Right renal cortex interstitium (tissue), 3 donors: ENCODE measurements at regions not wholly inside any gene's neighbourhood (a gene's known extent, or its start where the extent isn't known, plus 50 kb on each side); places are given as distances from the start of the nearest gene placed in this dataset.
"Not testable (repeated sequence)": the region's sequence is repeated elsewhere in the genome, so short reads cannot be mapped to it uniquely, and the experiment has no call there.

ENCODE experiments used
- DNase-seq, 3 donors: peaks; one replicate each; pipeline ENCODE4 v3.0.0-alpha.2; 2013; ENCODE audit warnings: low read depth in 3 of 3, low spot score in 2 of 3

GRCh38 chr6:102749210-102749971 is 1355.9 kb downstream of the GRIK2 start:
- DNase-seq: no peak

- DNase-seq: no peak
These were observed 1353.4 kb downstream of the GRIK2 start for GRCh38 chr6:102746941-102747340.

DNA sequence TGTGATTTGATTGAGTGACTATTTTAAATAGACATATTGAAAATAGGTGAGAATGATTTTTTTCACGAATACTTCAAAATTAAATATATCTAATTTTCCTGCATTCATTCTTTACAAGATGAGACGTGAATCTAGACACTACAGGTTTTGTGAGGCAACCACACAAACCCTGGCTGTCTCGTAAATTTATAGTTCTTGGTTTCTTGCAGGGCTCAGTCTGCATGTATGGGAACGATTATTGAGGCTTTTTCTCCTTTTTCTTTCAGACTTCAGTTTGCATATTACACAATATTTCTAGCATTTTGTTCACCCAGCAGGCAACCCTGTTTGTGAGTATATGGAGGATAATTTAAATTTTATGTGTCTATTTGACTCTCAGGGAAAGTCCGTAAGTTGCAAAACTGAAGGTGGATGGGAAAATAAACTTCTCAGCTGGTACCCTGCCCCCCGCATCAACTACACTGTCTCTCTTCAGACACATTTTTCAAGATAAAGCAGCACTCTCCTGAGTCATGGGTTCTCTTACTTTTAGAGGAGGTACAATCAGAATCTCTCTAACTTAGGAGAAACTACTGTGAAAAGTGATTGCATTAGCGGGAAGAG is 1349.3 kb downstream of the GRIK2 start:
- no peak for DNase-seq

GRCh38 chr6:102742028-102742427 is 1348.5 kb downstream of the GRIK2 start:
- no peak for DNase-seq

- no peak for DNase-seq
These were observed 1343.4 kb downstream of the GRIK2 start for GRCh38 chr6:102736941-102737368.

DNA sequence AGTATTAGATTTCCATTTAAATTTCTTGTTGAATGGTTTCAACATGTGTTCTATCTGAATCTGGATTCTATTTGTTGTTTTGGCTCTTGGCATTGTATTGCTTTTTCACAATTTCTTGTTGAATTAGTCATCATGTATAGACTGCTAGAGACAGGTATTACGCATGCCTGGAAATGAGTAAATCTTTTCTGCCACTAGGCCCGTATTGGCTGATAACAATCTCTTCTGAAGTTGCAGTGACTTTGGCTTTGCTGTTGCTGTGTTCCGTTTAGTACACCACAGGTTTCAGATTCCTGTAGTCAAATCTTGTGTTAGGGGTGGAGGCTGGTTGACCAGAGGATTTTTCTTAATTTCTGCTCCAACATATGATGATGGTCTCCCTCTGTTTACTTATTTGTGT is 1339.4 kb downstream of the GRIK2 start:
- no peak for DNase-seq

GRCh38 chr6:102722086-102722485 is 1328.6 kb downstream of the GRIK2 start:
- DNase-seq: not testable (repeated sequence)

DNA sequence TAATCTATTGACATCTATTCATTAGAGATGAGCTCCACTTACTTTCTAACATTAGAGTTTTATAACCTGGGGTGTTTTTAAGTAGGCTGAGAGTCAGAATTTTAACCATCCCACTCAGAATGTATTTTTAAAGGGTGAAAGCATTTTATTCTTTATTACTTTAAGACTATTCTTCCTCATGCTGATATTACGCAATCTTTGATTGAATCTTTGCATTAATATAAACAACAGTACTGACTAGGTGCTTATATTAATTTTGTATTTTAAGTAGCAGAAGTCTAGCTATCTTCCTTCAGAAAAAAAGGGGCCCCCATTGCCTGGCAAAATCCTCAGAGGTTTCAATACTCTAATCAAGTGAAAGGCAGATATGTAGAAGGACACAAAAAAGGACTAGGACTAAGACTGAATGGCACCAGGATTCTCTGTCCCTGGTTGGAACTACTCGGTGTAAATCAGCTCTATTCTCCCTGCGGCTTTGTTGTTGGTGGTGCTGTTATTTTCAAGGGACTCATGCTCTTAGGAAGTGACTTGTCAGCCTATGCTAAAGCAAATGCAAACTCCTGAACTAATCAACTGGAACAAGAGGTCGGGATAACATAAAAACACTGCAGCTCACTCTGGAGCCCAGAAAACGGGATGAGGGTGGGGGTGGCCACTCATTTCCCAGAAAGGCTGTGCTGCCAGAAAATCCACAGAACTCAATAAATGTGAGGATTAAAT is 1324.4 kb downstream of the GRIK2 start:
- DNase-seq: no peak

DNA sequence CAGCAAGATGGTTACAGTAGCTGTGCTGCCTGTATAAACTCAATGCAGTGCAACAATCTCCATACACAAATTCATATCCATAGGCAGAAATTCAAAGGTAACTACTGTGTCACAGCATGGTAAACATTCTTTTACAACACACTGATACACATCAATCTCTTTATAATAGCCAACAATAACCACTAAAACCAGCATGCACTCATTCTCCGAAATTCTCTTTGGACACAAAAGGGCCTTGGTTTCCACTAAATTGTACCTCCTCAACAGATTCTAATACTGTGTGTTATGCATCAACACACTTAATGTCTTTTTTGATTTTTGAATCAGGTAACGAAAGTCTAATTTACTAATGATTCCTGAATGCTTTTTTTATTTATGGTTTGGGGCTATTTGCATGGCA is 1323.7 kb downstream of the GRIK2 start:
- no peak for DNase-seq

GRCh38 chr6:102701019-102701418 is 1307.5 kb downstream of the GRIK2 start:
- DNase-seq: no peak

DNA sequence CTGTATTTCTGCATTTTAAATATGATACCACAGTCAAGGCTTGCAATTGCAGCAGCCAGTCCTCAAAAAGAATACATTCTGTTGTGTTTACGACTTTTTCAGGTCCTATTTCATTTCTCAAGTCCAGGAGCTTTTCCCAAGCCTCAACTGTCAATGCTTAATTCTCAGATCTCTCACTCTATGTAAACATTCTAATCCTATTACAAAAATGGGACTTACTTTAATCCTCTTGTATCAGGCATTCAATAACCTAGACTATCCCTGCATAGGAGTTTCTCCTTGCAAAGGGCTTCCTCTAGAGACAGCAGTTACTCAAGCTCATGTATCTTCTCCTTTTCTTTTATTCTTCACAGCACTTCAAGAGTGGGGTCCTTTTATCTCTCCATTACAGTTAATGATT is 1293.0 kb downstream of the GRIK2 start:
- no peak for DNase-seq

- no peak for DNase-seq
These were observed 1286.9 kb downstream of the GRIK2 start for GRCh38 chr6:102680413-102680812.

DNA sequence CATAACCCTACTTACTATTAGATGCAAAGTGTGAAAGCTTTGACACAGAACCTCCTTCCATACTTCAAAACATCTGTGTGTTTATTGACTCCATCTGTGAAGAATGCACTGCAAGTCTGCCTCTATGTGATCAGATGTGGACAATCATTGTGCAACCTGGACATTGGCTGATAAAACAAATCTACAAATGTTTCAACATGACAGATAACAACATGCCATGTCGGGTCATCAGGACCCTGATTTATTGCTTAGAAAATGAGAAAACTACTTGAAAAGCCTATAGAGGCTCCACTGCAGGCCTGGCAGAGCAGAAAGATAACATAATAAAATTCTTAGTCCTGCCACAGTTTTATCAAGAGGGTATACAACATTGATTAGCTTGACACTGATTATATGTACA is 1286.4 kb downstream of the GRIK2 start:
- no peak for DNase-seq

DNA sequence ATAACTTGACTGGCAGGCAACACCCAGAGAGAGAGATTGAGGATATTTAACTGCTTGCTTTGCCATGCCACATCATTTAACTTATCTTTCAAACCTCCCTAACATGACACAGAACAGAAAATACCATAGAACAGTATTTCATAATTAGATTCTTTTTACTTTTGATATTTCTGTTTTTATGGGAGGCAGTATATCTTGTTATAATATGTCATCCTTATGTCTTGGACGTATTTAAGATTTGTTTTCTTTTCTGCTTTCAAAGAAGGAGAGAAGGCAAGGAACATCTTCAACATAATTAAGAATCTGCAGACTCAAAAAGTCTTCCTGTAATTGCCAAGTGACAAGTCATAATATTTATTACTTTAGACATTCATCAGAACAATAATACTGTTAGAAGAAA is 1283.7 kb downstream of the GRIK2 start:
- DNase-seq: no peak

DNA sequence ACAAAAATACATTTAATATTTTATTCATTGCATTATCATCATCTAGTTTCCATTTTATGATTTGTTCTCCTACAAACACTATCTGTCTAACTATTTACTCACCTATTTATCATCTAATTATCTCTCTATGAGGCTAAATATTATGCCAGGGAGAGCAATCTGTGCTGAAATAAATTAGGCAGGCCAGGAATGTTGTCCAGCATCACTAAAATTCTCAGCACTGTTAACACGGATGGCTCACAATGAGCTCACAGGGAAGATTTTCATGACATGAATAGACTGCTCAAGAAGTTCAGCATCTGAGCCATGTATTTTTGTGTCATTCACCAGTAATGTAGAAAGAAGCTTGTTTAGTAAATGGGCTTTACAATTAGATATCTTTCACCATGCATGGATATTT is 1277.2 kb downstream of the GRIK2 start:
- no peak for DNase-seq

DNA sequence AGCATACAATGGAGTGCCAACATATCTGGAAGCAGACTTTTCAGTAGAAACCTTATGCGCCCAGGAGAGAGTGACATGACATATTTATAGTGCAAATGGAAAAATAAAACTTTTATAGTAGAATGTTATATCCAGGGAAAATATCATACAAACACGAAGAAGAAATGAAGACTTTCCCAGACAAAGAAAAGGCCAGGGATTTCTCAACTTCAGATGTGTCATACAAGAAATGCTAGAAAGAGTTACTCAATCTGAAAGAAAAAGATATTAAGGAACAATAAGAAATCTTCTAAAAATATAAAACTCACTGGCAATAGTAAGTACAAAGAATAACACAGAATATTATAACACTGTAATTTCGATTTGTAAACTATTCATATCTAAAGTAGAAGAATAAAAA is 1269.3 kb downstream of the GRIK2 start:
- no peak for DNase-seq

DNA sequence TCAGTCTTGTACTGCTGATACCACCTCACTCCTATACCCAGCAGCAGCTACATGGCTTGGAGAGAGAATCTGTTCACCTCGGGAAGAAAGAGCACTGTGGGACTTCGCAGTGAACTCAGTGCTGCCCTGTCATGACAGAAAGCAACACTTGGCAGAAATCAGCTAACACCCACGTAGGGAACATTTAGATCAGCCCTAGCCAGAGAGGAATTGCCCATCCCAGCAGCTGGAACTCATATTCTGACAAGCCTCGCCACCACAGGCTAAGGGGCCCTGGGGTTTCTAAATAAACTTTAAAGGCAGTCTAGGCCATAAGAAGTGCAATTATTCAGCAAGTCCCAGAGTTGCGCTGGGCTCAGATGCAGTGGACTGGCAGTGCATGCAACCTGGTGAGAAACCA is 1266.8 kb downstream of the GRIK2 start:
- no peak for DNase-seq

DNA sequence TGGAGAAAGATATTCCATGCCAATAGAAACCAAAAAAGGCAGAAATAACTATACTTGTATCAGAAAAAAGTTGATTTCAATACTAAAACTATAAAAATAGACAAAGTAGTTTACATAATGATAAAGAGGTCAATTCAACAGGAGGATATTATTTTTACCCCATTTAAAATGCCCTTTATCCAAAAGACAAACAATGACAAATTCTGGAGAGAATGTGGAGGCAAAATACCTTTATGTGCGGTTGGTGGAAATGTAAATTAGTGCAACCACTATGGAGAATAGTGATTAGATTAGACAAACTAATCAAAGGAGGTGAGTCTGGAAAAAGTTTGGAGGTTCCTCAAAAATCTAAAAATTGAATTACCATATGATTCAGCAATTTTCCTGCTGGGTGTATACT is 1262.3 kb downstream of the GRIK2 start:
- DNase-seq: no peak

GRCh38 chr6:102641426-102641825 is 1247.9 kb downstream of the GRIK2 start:
- no peak for DNase-seq

DNA sequence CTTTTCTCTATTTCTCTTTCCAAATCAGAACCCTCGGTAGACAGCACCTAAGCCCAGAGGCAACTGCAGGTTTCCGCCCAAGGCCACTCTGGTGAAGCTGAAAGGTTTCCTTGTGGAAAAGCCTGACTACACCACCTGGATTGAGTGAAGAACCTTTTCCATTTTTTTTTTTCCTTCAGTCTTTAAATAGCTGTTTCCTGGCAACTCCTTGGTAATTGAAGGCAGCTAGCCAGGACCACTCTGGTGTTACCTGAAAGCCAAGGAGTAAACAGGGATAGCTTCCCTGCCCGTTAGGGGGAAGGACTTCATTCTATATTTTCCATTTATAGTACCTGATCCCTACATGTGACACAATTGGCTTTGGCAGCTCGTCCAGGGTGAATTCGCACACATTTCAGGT is 1238.4 kb downstream of the GRIK2 start:
- no peak for DNase-seq

DNA sequence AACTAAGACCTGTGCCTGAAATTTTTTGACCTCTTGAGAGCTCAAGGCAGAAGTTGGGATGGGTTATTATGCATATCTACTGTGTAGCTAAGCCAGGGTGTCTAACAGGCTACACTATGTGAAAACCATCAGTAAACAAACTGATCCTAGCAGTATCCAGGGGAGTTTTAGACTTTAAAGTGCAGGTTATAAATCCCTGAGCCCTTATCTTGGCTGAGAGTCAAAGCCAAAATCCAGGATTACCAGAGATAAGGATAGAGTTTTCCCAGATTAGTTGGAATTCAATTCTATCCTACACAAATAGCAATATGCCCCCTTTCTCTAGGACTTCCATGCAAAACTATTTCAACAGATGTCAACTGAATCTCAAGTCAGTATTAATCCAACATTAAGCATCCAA is 1229.7 kb downstream of the GRIK2 start:
- DNase-seq: no peak

DNA sequence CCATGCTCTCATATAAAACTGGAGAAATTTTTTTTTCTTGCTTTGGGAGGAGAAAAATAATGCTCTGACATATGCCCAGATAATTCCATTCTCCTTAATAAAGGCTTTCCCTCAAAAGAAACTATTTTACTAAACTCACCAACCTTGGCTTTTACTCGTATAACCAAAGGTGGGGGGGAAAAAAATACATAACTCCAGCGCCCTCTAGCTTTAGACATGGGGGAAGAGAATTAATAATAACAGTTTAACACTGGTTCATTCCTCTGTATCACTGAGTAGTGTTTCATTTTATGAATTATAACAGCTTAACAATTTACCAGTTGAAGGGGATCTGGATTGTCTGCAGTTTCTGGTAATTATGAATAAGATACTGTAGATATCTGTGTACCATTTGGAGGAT is 1226.1 kb downstream of the GRIK2 start:
- no peak for DNase-seq
